T-helper 1 cell treated with Interleukin-12 subunit alpha and Interleukin-12 subunit beta and Interleukin-4 antibody, amounts not matched to agents 30 ng/mL and 1 ng/mL, for 36 hours (primary cell): ENCODE measurements at regions not wholly inside any gene's neighbourhood (a gene's known extent, or its start where the extent isn't known, plus 50 kb on each side); places are given as distances from the start of the nearest gene placed in this dataset.
"Not testable (repeated sequence)": the region's sequence is repeated elsewhere in the genome, so short reads cannot be mapped to it uniquely, and the experiment has no call there.

Experiments used
- intact Hi-C: fragments of 100-400 bp; cut with micrococcal nuclease; formaldehyde crosslinking; loops from one replicate; pipeline ENCODE4 v1.15.1; 2024

DNA sequence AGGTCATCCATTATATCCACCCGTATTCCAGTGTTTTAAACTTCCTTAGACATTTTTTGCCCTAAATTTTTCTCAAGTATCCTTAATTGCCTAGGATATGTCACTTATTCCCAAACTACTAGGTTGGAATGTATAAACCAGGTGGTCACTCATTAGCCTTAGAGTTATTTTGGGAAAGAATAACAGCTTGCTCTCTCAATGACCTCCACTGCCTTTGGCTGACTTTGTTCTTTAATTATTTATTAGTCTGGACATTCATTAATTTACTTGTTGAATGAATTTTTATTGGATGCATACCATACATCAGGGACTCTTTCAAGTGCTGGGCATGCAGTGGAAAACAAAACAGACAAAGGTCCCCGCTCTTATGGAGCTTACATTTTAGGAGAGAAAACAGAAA, 609.3 kb upstream of the IGFBP7 start:
- intact Hi-C loops: no loop called here

DNA sequence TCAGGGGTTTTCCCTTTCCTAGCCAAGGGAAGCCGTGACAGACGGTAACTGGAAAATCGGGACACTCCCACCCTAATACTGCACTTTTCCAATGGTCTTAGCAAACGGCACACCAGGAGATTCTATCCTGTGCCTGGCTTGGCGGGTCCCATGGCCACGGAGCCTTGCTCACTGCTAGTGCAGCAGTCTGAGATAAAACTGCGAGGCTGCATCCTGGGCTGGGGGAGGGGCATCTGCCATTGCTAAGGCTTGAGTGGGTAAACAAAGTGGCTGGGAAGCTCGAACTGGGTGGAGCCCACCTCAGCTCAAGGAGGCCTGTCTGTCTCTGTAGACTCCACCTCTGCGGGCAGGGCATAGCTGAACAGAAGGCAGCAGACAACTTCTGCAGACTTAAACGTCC, 604.1 kb upstream of the IGFBP7 start:
- intact Hi-C loops: not testable (repeated sequence)

DNA sequence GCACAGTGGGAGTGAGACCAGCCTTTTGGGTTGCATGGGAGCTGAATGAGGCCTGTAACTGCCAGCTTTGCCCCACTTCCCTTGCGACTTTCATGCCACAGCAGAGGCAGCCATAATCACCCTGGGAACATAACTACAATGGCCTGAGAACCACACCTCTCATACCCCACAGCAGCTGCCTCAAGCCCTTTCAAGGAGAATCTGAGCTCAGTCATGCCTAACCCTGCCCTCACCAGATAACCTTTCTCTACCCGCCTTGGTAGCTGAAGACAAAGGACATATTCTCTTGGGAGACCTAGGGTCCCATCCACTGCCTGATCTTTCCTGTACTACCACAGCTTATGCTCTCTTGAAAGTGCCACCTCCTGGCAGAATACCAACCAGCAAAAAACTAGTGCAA, 599.9 kb upstream of the IGFBP7 start:
- intact Hi-C loops: no loop called here

DNA sequence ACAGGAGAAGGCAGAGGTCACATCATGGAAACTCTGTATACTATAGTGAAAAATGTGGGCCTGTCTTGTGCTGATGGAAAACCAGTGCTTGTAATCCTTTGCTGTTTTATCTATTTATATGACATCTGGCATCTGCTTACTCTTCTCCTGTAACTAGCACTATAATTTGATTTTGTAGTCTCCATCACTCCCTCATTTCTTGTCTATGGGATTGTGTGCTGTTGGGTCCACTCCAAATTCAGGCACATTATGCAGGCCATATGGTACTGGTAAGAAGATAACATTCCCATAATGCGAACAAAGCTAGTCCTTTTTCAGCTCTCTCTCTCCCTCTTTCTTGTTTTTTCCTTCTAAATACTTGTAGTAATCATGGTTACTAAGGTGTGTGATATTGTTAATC, 581.2 kb upstream of the IGFBP7 start:
- intact Hi-C loops: no loop called here

DNA sequence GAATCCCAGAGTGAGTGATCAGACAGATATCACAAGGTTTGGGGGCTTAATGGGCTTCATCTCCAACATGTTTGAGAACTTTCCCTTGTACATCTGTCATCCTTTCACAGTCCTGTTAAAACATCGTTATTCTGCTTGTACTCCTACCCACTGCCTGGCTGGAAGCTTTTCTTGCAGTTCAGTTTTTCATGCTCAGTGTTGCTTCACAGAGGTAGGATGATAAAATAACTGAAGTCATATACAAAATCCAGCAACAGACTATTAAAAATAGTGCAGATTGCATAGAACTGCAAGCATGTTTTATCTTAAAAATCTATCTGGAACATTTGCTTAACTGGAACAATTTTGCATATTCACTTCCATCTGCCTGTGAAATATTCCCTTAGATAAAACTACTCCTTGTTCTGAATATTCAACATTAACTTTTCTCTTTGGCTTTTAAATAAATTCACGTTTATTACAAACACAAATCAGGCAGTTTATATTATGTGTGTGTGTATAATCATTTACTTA, 579.6 kb upstream of the IGFBP7 start:
- intact Hi-C loops: no loop called here

DNA sequence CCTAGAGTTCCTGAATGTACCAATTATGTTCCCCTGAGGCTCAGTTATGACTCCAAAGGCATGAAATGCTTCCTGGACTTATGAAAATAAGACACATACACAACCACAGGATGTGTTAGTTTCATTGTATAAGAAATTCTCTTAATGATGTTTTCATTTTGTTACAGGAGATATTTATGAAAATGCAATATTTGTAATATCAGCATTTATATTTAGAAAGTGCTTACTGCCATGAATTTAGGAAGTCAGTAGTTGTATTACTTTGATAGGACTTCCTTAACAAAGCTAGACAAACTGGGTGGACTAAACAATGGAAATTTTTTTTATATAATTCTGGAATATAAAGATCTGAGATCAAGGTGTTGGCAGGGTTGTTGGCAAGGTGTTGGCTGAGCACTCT, 572.1 kb upstream of the IGFBP7 start:
- intact Hi-C loops: no loop called here

DNA sequence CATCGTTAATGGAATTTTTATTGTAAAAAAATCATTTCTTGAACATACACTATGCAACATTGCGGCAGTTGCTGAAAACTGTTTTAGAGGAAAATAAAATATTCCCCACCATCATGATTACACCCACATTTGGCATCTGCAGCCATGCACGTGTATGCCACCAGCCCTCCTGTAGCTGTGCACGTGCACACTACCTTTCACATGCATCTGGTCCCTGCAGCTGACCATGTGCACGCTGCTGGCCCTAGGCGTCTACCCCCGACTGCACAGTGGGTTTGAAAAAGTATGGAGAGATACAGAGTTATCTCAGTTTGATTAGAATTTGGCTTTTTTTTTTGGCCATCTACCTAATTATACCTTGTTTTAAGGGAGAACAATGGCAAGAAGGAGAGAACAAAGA, 569.8 kb upstream of the IGFBP7 start:
- intact Hi-C loops: no loop called here

DNA sequence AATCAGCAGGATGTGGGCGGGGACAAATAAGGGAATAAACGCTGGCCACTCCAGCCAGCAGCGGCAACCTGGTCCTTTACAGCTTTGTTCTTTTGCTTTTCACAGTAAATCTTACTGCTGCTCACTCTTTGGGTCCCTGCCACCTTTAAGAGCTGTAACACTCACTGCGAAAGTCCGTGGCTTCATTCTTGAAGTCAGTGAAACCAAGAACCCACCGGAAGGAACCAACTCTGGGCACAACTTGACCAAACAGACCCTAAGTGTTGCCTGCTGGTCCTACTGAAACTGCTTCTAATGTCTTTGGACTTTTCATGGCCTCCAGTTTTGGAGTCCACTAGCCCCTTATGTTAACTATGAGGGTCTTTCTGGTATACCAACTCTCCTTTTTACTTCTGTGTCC, 566.2 kb upstream of the IGFBP7 start:
- intact Hi-C loops: no loop called here

DNA sequence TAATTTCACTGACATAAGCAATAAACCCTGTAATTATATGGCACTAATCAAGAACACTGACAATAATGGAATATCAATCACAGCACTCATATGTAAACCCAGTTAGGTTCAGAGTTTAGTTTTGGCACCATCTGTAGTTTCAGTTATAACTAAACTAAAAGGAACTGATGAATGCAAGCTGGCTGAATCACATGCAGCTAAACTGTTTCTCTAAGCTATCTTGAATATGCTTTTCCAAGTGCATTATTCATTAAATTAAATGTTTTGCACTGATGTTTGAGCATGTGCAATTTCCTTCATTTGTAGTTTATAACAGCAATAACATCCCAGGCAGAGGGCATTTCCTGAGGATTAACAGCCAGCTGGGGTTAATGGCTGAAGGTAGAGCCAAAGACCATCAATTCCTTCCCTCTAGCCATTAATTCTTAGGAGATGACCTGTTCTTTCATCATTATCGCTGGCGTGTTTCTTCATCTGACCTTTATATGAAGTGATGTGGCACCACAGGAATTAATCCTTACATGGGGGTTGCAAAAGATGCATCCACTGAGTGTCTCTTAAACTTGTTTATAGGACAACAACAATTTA, 562.8 kb upstream of the IGFBP7 start:
- intact Hi-C loops: no loop called here

DNA sequence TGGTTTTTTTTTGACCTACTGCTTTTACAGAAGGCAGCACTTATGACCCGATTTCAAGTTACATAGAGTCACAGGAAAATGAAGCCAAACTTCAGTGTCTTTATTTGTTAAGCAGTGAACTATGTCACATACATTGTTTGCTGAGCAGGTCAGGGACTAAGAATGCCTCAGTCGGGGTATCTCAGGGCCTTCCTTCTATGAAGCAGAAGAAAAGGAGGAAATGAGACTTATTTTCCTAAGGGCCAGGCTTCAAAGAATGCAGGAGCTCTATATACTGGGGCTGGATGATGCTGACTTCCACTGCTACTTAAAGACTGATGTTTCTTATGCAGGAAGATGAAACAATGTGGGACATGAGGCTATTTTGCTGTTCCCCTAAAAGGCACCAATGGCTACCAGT, 558.4 kb upstream of the IGFBP7 start:
- intact Hi-C loops: no loop called here

DNA sequence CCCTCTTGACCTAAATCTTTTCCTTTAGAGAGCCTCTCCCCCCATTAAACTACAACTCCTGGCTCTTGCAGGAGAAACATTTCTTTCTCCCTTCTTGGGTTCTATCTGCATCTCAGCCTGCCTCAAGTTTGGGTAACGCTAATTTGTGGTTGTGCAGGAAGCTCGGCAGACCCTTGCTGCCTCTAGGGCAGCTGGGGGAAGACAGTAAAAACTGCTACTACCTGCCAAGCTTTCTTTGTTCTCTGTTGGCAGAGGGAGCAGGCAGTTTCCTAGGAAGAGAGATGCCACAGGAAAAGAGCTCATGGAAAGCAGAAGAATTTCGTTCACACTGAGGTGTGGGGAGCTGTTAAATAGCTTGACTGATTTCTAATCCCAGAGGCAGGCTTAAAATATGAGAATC, 555.6 kb upstream of the IGFBP7 start:
- intact Hi-C loops: no loop called here

DNA sequence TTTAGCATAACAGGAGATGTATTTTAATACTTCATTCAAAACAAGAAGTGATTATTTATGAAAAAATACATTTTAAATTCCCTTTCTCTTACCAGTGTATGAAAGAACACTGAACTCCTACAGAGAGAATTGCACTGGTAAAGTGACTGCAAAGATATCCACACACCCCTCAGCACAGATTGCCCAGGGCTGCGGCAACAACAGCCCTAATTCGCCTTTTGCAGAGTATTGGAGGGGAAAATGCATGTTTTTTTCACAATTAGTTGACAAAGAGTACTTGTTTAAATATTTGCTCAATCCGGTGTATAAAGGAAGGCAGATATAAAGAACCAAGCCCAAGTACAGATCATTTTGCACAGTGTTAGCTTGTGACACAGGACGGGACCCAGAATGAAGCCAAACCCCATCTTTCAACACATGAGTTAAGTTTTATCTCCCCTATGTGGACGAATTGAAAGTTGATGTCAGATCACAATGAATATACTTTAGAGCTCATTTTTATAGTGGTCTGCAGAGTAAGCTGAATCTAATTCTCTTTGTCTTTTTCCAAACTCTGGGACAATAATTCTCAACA, 551.4 kb upstream of the IGFBP7 start:
- intact Hi-C loops: no loop called here

DNA sequence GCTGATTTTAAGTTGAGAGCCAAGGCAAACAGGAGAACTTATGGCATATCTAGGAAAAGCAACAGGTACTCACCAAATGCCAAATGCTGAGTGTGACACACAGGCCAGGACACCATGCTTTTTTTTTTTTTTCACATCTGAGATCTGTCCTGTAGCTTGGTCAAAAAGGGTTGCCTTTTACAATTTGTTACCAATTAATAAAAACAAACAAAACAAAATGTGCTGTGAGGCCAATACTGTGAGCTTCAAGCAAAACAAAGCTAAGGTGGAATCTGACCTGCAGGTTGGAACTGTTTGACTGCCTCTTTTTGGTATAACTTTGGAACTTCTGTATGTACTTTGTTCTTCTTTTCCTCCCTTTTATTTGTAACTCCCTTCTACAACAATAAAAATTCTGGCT, 548.5 kb upstream of the IGFBP7 start:
- intact Hi-C loops: no loop called here

DNA sequence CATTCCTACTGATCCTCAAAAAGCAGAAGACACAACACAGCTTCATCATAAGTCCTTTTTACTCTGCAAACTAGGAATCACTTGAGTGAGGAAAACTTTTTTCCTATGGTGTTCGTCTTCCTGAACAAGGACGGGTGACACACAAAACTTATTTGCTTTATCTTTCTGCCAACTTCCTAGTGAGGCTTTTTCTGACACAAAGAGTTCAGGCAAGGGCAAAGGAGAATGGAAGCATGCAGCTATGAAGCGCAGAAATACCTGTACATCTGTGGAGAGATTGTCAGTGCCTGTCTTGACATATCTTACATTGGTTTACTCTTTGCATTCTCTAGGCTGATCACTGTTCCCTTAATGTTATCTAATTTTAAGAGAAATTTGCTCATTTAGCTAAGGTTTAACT, 548.0 kb upstream of the IGFBP7 start:
- intact Hi-C loops: no loop called here

DNA sequence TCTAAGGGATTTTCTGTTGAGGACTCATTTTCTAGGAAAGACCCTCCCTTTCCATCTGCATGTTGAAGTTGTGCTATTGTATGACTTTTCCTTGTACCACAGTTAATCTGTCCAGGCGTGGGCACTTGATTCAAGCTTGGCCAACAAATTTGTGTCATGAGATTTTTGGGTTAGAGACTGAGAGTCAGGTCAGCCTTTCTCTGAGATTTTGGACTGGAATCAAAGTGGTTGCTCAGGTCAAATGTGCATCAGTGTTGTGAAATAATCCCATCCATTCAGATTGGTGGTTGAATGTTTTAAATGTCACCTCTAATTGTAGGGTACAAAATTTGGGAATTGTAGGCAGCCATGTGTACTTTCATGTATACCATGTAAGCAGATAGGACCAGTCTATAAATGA, 545.2 kb upstream of the IGFBP7 start:
- intact Hi-C loops: no loop called here

DNA sequence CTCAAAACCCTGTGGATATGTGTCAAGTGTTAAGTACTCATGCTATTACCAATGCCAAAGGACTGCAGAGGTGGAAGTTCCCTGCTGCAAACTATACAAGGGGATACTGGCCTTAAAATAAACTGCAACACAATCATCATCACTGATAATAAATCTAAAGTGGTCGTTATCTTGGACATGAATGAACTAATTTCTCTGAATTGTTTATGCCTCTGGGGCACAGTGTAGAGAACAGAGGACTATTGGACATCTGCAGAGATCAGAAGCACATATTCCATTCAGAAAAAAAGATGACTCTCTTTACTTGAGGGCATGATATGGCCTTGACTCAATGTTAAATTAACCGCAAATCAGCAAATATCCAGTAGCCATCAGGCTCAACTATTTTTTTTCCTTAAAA, 542.6 kb upstream of the IGFBP7 start:
- intact Hi-C loops: no loop called here

DNA sequence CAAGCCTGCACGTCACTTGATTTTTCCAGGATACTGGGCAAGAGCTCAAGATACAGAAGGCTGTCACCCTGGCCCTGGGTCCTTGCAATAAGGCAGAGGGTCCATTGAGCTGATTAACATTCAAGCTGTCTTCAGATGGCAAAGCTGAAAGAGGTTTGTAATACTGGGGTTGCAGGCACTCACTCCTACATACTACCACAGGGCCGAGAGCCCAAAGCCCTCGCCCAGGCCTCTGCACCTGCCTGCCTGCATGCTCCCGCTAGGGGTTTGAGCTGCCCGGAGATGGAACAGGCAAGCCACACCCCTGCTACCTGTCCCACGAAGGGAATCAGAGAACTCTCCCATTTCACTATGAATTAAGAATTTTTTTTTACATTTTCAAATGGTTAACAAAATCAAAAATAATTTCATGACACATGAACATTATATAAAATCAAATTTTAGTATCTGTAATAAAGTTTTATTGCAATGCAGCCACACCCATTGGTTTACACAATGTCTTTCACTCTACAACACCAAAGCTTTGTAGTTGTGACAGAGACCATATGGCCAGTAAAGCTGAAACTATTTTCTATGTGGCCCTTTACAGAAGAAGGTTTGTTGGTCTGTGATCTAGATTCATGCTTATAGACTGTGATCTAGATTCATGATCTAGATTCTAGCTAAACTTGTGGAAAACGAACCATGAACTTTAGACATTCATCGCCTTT, 530.4 kb upstream of the IGFBP7 start:
- intact Hi-C loops: no loop called here

DNA sequence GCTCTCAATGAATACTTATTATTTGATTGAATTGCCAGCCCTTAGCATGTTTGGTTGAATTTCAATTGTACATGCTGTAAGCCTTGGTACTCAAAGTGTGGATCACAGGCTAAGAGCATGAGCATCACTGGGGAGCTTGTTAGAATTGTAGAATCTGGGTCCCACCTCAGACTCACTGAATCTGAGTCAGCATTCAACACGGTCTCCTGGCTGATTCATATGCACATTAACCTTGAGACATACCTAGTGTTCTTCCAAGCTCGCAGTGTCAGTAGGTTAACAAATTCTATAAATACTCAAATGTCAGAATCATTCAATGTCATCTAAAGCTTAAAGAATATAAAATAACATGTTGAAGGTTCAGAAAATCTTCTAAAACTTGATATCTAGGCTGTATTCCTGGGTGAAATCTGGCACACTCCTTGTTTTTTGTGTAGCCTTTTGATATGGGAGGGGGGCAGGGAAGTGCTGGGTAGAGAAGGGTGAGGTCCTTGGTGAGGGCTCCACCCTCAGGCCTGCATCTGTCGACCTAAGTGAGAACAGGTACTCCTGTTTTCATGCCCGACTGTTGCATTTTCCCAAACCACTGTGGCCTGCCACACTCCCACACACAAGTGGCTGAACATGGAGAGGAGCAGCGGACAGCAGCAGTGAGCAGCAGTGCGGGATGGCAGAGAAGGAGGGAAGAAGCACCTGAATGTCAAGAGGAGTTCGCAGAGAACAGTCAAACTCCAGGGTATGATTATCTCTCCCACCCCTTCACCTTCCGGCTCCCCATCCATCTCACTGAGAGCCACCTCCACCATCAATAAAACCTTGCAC, 529.6 kb upstream of the IGFBP7 start:
- intact Hi-C loops: no loop called here

DNA sequence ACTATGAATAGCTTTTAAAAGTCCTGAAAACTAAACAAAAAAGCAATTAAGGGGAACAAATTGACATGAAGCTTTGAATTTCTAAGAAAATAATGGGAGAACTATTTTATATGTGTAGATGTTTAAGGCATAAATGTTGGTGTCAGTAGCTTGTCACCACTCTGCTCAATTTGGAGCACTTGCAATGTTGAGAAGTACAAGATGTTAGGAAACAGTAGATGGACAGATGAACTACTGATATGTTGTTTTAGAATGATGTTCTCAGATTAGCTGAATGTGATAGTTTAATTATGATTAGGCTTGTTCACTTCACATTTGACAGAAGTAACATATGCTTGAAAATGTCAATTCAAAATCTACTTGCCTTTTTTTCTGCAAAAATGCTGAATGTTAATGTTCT, 525.7 kb upstream of the IGFBP7 start:
- intact Hi-C loops: no loop called here

DNA sequence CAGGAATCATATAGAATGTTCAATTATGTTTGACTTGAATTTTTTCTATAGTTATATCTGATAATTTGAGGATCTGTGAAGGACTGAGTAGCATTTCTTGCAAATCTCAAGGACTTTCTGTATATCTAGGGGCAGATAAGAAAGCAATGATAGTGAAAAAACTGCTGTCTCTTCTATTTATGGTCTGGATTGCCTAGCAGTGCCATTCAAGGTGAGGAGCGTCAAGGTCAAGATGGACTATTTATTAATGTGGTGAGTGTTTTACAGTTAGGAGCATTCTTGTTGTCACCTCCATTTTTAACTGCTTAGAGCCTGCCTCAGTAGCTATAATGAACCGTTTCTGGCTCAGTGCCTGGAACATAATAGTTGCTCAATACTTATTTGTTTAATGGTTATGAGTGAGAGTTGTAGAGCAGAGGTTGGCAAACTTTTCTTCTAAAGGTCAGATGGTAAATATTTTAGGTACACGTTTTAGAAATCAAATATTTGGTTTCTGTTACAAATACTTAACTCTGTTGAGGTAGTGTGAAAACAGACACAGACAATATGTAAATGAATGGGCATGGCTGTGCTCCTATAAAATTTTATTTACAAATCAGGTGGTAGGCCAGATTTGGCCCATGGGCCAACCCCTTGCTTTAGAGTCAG, 523.2 kb upstream of the IGFBP7 start:
- intact Hi-C loops: no loop called here

DNA sequence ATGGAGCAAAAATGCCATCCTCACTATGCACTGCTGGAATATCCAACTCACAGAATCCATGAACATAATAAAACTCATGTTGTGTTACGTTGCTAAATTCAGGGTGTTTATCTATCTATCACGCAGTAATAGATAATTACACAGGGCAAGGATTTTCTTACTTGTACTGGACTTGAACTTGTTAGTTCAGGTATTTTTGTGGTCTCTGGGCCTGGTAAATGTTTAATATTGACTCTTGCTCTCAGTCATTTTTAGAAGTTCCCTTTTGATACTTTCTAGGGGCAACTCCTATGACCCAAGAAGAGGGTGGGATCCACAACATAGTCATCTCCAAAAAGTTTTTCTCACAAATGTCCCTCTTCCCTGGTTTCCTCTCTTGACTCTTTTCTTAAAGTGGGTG, 522.4 kb upstream of the IGFBP7 start:
- intact Hi-C loops: no loop called here

DNA sequence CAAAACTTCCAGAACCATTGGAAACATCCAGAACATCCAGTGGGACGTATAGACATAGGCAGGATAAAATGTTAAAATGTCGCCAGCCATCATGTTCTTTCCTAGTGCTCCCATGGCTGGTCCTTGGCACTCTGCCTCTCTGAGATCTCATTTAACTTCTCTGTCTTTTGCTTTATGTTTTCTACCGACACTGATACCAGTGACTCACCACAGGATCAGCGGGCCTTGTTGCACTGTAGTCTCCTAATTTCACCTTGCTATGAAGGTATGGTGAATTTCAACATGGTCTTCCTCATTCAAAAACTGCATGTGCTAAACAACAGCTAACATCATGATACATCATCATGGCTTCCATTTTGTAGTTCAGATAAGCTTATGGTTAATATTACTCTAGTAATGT, 521.0 kb upstream of the IGFBP7 start:
- intact Hi-C loops: no loop called here
